ENCODE measurements at regions not wholly inside any gene's neighbourhood (a gene's known extent, or its start where the extent isn't known, plus 50 kb on each side); places are given as distances from the start of the nearest gene placed in this dataset.

- no peak overlapping the region for H3K4me3 ChIP-seq (ENCODE audit: insufficient read depth, low read depth, low read length)
- no peaks in the 10 kb centered on the region; the same call in 1 of the 2 replicates for H3K27me3 ChIP-seq (ENCODE audit: control insufficient read depth, insufficient read depth, low read length)
- DNase-seq, result no peak
- no peaks in the 10 kb centered on the region for H3K36me3 ChIP-seq (replicated peaks; ENCODE audit: control insufficient read depth, insufficient read depth, low read length)
Measured at GRCh38 chr3:194282436-194283122, 68.5 kb downstream of the CPN2 start.

- Histone ChIP-seq H3K36me3 (replicated peaks; ENCODE audit: control insufficient read depth, insufficient read depth, low read length) (no peaks in the 10 kb centered on the region), H3K27me3 (ENCODE audit: control insufficient read depth, insufficient read depth, low read length) (no peaks in the 10 kb centered on the region; the same call in 1 of the 2 replicates), H3K4me3 (ENCODE audit: insufficient read depth, low read depth, low read length) (no peak overlapping the region)
- DNase-seq, result no peak
Measured at GRCh38 chr3:194283221-194284006, 67.7 kb downstream of the CPN2 start.

- no peaks in the 10 kb centered on the region; the same call in 1 of the 2 replicates for H3K27me3 ChIP-seq (ENCODE audit: control insufficient read depth, insufficient read depth, low read length)
- no peak overlapping the region for H3K4me3 ChIP-seq (ENCODE audit: insufficient read depth, low read depth, low read length)
- DNase-seq, result no peak
- no peaks in the 10 kb centered on the region for H3K36me3 ChIP-seq (replicated peaks; ENCODE audit: control insufficient read depth, insufficient read depth, low read length)
Measured at GRCh38 chr3:194284351-194284750, 66.8 kb downstream of the CPN2 start.

- no peaks in the 10 kb centered on the region; the same call in 1 of the 2 replicates for H3K27me3 ChIP-seq (ENCODE audit: control insufficient read depth, insufficient read depth, low read length)
- DNase-seq, result no peak
- no peak overlapping the region for H3K4me3 ChIP-seq (ENCODE audit: insufficient read depth, low read depth, low read length)
- H3K36me3 ChIP-seq (replicated peaks; ENCODE audit: control insufficient read depth, insufficient read depth, low read length), result no peaks in the 10 kb centered on the region
Measured at GRCh38 chr3:194285024-194285849, 65.9 kb downstream of the CPN2 start.

- no peaks in the 10 kb centered on the region for H3K36me3 ChIP-seq (replicated peaks; ENCODE audit: control insufficient read depth, insufficient read depth, low read length)
- DNase-seq, result no peak
- no peak overlapping the region for H3K4me3 ChIP-seq (ENCODE audit: insufficient read depth, low read depth, low read length)
- H3K27me3 ChIP-seq (ENCODE audit: control insufficient read depth, insufficient read depth, low read length), result no peaks in the 10 kb centered on the region; the same call in 1 of the 2 replicates
Measured at GRCh38 chr3:194285850-194286197, 65.3 kb downstream of the CPN2 start.

- H3K4me3 ChIP-seq (ENCODE audit: insufficient read depth, low read depth, low read length), result no peak overlapping the region
- DNase-seq, result peak; percentile 86
- no peaks in the 10 kb centered on the region; the same call in 1 of the 2 replicates for H3K27me3 ChIP-seq (ENCODE audit: control insufficient read depth, insufficient read depth, low read length)
- no peaks in the 10 kb centered on the region for H3K36me3 ChIP-seq (replicated peaks; ENCODE audit: control insufficient read depth, insufficient read depth, low read length)
Measured at GRCh38 chr3:194286375-194287146, 64.6 kb downstream of the CPN2 start.

- DNase-seq, result no peak
Measured at GRCh38 chr3:194287374-194287773, 63.8 kb downstream of the CPN2 start.

GRCh38 chr3:194287977-194288706 is 63.0 kb downstream of the CPN2 start:
- H3K36me3 ChIP-seq (replicated peaks; ENCODE audit: control insufficient read depth, insufficient read depth, low read length), result no peaks in the 10 kb centered on the region
- no peaks in the 10 kb centered on the region; the same call in 1 of the 2 replicates for H3K27me3 ChIP-seq (ENCODE audit: control insufficient read depth, insufficient read depth, low read length)
- DNase-seq, result no peak
- no peak overlapping the region for H3K4me3 ChIP-seq (ENCODE audit: insufficient read depth, low read depth, low read length)

More at GRCh38 chr3:194287374-194287773, 63.8 kb downstream of the CPN2 start:
- Histone ChIP-seq H3K4me3 (ENCODE audit: insufficient read depth, low read depth, low read length) (no peak overlapping the region), H3K36me3 (replicated peaks; ENCODE audit: control insufficient read depth, insufficient read depth, low read length) (no peaks in the 10 kb centered on the region), H3K27me3 (ENCODE audit: control insufficient read depth, insufficient read depth, low read length) (no peaks in the 10 kb centered on the region; the same call in 1 of the 2 replicates)

Measured in H7 (cell line).